HG02884 (cell line): ENCODE measurements at regions not wholly inside any gene's neighbourhood (a gene's known extent, or its start where the extent isn't known, plus 50 kb on each side); places are given as distances from the start of the nearest gene placed in this dataset.

Experiments
- ATAC-seq: cut with Tn5 transposase; IDR thresholded peaks from one replicate; pipeline ENCODE4 v1.9.1; 2021; ENCODE audit warnings: mild to moderate bottlenecking, moderate library complexity; ENCODE audit not compliant: unreplicated experiment

DNA sequence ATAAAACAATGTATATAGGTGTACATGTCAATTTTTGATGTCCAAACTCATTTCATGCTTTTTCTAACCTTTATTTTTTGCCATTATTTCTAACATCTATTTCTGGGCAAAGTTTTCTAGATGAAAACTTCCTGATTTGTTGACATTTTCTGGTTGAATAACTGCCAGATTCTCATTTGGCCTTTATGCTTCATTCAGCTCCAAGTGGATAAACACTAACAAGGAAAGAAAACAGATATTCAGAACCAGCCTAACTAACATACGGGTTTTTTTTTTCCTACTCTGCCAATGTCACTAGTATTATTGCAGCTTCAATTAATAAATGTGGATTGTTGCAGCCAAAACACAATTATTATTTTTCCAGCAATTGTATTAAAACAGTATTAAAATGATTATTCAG is 50.9 kb upstream of the RAP1GDS1 start:
- ATAC-seq = no peak

DNA sequence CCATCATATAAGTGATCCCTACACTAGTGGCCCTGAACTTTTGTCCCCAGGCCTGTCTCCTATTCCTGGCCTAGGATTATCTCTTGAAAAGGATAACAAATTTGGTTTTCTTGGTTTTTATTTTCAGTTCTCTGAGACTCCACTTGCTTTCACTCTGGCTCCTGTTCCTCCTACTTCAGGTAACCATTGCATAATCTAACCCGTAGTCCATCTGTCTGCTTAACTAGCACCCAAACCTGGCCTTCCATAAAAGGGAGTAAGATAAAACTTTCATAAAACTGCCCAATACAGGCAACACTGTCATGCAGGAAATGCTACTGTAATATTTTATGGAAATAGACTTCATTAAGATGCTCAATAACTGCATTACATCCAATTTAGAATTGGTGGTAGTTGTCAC is 52.1 kb upstream of the RAP1GDS1 start:
- ATAC-seq = no peak

- ATAC-seq = peak; percentile 60
Measured at GRCh38 chr4:98204236-98204553, 57.0 kb upstream of the RAP1GDS1 start.

- ATAC-seq = peak; percentile 76
Measured at GRCh38 chr4:98203332-98204235, 57.6 kb upstream of the RAP1GDS1 start.

DNA sequence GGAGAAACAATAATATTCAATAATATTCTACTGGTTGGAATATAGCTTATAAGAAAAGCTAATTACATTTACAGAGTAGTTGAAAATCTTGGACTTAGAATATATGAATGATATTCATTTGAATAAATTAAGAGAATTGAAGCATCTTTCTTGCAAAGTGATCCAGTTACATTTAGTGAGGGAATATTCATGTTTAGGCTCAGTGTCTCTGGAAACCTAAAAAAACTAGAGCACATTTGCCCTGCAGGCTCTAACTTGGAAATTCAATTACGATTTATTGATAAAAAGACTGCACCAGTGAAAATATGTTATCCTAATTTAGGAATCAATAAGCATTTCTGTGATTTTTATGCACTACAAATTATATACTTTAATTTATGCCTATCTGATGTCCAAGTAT is 58.3 kb upstream of the RAP1GDS1 start:
- ATAC-seq = no peak

GRCh38 chr4:98199247-98199646 is 56.0 kb upstream of the STPG2 start:
- no peak for ATAC-seq

GRCh38 chr4:98195005-98195404 is 51.7 kb upstream of the STPG2 start:
- no peak for ATAC-seq

- ATAC-seq = no peak
Measured at GRCh38 chr4:98193459-98194105, 50.3 kb upstream of the STPG2 start.
